HS-27A (cell line): ENCODE measurements at regions not wholly inside any gene's neighbourhood (a gene's known extent, or its start where the extent isn't known, plus 50 kb on each side); places are given as distances from the start of the nearest gene placed in this dataset.
"Not testable (repeated sequence)": the region's sequence is repeated elsewhere in the genome, so short reads cannot be mapped to it uniquely, and the experiment has no call there.

Source experiments
- DNase-seq: peaks from one replicate; pipeline ENCODE4 v3.0.0-alpha.2; 2012; ENCODE audit warnings: low read depth, missing footprints

- DNase-seq = no peak
Measured at GRCh38 chr10:3877211-3878000, 92.4 kb upstream of the KLF6 start.

GRCh38 chr10:3876350-3876962 lies 91.4 kb upstream of the KLF6 start:
- no peak for DNase-seq

- DNase-seq = no peak
Measured at GRCh38 chr10:3875842-3876235, 90.8 kb upstream of the KLF6 start.

- no peak for DNase-seq
Measured at GRCh38 chr10:3874990-3875841, 90.2 kb upstream of the KLF6 start.

- not testable (repeated sequence) for DNase-seq
Measured at GRCh38 chr10:3874610-3874989, 89.6 kb upstream of the KLF6 start.

- DNase-seq = no peak
Measured at GRCh38 chr10:3873728-3874461, 88.9 kb upstream of the KLF6 start.

GRCh38 chr10:3872712-3873329 lies 87.8 kb upstream of the KLF6 start:
- DNase-seq = no peak

- no peak for DNase-seq
Measured at GRCh38 chr10:3871424-3871996, 86.5 kb upstream of the KLF6 start.

GRCh38 chr10:3869036-3869435 lies 84.0 kb upstream of the KLF6 start:
- no peak for DNase-seq

- no peak for DNase-seq
Measured at GRCh38 chr10:3868271-3868664, 83.3 kb upstream of the KLF6 start.

- no peak for DNase-seq
Measured at GRCh38 chr10:3867454-3868270, 82.7 kb upstream of the KLF6 start.

- DNase-seq = no peak
Measured at GRCh38 chr10:3866332-3866731, 81.3 kb upstream of the KLF6 start.

- no peak for DNase-seq
Measured at GRCh38 chr10:3865565-3865964, 80.6 kb upstream of the KLF6 start.

GRCh38 chr10:3861795-3862194 lies 76.8 kb upstream of the KLF6 start:
- no peak for DNase-seq

GRCh38 chr10:3858051-3858845 lies 73.2 kb upstream of the KLF6 start:
- no peak for DNase-seq

- no peak for DNase-seq
Measured at GRCh38 chr10:3857318-3857717, 72.3 kb upstream of the KLF6 start.

- no peak for DNase-seq
Measured at GRCh38 chr10:3856593-3856992, 71.6 kb upstream of the KLF6 start.

GRCh38 chr10:3853547-3854303 lies 68.7 kb upstream of the KLF6 start:
- no peak for DNase-seq

GRCh38 chr10:3853016-3853415 lies 68.0 kb upstream of the KLF6 start:
- DNase-seq = no peak
